Urothelium cell line (cell line): ENCODE measurements at regions not wholly inside any gene's neighbourhood (a gene's known extent, or its start where the extent isn't known, plus 50 kb on each side); places are given as distances from the start of the nearest gene placed in this dataset.

Source experiments
- DNase-seq: peaks from one replicate; pipeline ENCODE4 v3.0.0; 2011; ENCODE audit warnings: low spot score, mixed read lengths
- FAIRE-seq: peaks from 2 replicates; lab custom pipeline; 2011; peaks lifted over from hg19 to GRCh38; lab: Jason Lieb, UNC

- FAIRE-seq (no peak), DNase-seq (no peak)
Observed at GRCh38 chr14:50036637-50037036, 79.7 kb downstream of the VCPKMT start.

GRCh38 chr14:50037240-50037639 lies 79.1 kb downstream of the VCPKMT start:
- DNase-seq (no peak), FAIRE-seq (no peak)

DNA sequence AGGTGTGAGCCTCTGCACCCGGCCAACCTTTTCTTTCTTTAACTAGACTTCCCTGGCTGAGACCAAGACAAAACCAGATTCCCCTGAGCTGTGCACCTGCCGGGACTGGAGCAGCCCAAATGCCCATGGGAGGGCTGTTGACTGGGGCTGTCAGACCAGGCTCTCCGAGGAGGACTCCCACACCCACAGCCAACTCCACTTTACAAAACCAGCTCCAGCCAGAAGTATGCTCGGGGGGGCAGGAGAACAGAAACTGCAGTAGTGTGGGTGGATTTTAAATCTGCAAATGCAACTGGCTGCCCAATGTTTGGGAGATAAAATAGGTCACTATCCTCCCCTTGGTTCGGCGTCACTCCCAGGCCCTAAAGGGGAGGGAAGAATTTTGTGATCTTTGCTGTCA lies 78.5 kb downstream of the VCPKMT start:
- FAIRE-seq (no peak), DNase-seq (no peak)

GRCh38 chr14:50038398-50039119 lies 77.8 kb downstream of the VCPKMT start:
- FAIRE-seq (no peak), DNase-seq (peak; percentile 62)

DNA sequence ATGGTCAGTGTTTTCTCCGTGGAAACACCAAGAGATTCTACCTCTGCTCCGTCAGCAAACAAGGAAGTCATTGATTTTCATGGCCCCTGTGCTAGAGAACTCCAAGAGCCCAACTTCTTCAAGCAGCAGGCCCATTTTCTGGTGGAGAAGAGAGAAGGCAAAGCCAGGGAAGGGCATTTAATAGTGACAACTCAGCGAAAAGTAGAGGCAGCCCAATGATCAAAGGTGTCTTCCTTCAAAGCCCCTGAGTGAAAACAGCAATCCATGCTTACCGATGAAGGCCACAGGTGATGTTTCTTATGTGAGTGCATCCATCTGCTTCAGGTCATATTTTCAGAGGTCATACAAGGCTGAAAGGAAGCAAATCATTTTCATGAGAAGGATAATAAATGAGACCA lies 77.3 kb downstream of the VCPKMT start:
- DNase-seq, result no peak
- no peak for FAIRE-seq

GRCh38 chr14:50039734-50040400 lies 76.5 kb downstream of the VCPKMT start:
- FAIRE-seq (no peak), DNase-seq (peak; percentile 65)

GRCh38 chr14:50040401-50040775 lies 76.0 kb downstream of the VCPKMT start:
- FAIRE-seq (peak; percentile 27), DNase-seq (peak; percentile 93)

GRCh38 chr14:50040895-50041465 lies 75.4 kb downstream of the VCPKMT start:
- peak; percentile 79 for FAIRE-seq
- no peak for DNase-seq

GRCh38 chr14:50041980-50042379 lies 74.4 kb downstream of the VCPKMT start:
- FAIRE-seq, result no peak
- DNase-seq, result no peak

DNA sequence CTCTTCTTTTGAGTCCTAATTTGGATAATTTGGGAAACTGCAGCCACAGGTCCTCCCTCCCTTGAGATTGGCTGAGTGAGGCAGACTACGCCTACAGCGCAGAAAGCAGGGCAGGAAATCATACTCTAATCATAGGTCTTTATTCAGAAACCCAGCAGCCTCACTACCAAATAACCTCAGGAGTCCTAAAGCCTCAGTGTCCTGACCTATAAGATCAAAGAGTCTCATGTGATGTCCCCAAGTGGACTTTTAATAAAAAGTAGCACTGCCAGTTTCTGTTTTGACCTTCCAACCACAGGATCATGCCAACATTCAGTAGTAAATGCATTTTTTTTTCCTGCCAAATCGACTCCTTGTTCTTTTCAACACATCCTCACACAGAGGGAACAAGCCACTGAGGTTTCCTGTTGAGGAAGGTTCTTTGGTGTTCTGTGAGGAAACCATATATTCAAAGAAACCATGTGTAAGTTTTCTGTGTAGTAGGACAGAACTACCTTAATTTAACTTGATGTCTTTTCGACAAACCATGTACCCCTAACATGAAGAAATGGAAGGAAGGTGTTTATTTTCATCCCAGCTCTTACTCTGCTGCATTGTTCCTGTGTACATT lies 72.2 kb downstream of the VCPKMT start:
- FAIRE-seq, result no peak

GRCh38 chr14:50045039-50045711 lies 71.2 kb downstream of the VCPKMT start:
- peak; percentile 42 for FAIRE-seq
- DNase-seq, result peak; percentile 68

More for the DNA sequence above, 72.2 kb downstream of the VCPKMT start:
- DNase-seq, result no peak

DNA sequence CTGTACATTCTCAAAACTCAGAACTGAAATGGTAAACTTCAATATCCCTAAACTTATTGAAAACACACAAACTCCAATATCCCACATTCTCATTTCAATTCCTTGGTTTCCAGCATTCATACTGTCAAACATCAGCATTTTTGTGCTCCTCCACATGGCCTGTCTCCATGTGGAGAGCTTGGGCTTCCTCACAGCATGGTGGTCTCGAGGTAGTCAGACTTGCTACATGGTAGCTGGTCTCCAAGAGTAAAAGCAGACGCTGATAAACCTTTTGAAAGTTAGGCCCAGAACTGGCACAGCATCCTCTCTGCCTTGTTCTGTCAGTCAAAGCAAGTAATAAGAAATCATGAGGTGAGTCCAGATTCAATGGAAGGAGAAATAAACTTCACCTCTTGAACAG lies 70.5 kb downstream of the VCPKMT start:
- FAIRE-seq (no peak), DNase-seq (no peak)

- FAIRE-seq (no peak), DNase-seq (no peak)
Observed at GRCh38 chr14:50047274-50047676, 69.1 kb downstream of the VCPKMT start.

GRCh38 chr14:50049093-50049492 lies 67.3 kb downstream of the VCPKMT start:
- DNase-seq, result no peak
- no peak for FAIRE-seq

DNA sequence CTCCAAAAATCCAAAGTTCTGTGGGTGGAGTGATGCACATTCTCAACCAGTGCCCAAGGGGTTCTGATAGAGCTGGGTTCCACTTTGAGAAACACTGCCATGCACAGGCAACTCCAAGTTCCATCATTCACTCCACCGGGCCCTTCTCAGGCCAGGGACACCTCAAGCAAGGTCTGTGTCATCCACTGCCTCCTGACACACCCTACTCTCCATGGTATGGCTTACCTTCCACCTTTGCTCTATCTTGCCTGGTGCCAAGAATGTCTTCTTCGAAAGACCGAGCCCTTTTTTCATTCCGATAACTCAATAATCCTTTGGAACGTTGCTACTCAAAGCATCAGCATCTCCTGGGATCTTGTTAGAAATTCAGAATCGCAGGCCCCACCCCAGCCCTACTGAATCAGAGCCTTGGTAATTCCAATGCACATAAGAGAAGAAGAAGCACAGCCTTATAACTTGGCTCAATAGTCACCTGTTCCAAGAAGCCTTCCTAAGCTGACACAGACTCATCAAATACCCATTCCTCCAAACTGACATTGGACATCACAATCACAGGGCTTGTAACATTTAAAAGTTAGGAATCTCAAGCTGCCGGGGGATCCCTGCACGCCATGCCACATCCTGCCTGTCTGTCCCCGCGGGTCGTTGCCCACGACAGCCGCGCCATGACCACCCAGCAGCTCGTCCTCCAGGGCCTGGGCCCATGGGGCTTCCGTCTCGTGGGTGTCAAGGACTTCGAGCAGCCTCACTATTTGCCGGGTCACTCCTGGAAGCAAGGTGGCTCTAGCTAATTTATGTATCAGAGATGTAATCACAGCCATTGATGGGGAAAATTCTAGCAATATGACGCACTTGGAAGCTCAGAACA lies 66.4 kb downstream of the VCPKMT start:
- DNase-seq, result no peak
- no peak for FAIRE-seq

DNA sequence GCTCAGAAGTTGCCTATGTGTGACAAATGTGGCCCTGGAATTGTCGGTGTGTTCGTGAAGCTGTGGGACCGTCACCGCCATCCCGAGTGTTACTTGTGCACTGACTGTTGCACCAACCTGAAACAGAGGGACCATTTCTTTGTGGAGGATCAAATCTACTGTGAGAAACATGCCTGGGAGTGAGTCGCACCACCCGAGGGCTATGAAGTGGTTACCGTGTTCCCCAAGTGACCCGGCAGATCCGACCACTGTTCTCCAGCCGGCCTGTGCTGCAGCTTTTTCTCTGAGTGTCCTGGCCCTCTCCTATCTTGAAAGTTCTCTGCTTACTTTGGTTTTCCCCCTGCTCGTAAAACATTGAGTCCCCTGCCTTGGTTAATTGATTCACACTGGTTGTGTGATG lies 65.3 kb downstream of the VCPKMT start:
- no peak for FAIRE-seq
- DNase-seq, result no peak

DNA sequence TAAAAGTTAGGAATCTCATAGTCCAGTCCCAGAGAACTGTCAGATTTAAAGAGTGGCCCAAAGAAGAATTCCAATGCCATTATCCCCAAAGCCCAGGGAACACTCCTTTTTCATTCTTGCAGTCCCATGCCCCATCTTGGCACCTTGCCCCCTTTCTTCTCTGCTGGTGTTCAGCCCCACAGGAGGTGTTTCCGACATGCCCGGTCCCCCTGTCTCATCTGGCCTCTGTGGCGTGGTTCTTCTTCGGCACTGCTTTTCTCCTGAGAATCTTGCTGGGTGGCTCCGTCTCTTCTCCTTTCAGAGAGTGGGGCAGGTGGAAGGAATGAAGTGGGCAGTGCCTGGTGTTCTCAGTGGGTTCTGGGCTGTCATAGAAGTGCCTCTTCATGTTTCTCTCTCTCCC lies 64.7 kb downstream of the VCPKMT start:
- no peak for FAIRE-seq

DNA sequence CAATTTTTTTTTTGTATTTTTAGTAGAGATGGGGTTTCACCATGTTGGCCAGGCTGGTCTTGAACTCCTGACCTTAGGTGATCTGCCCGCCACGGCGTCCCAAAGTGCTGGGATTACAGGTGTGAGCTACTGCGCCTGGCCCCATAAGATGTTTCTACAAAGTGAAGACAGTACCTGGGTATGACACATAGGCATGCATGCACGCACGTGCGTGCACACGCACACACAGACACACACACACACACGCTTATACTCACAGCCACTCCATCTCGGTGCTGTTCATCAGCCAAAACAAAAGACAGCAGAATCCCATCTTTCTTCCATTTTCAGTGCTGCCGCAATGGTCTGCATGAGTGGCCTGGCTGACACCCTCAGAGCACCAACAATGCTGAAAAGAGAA lies 63.9 kb downstream of the VCPKMT start:
- no peak for DNase-seq
- FAIRE-seq, result peak; percentile 35

More for the DNA sequence above, 64.7 kb downstream of the VCPKMT start:
- DNase-seq, result no peak

- DNase-seq (no peak), FAIRE-seq (no peak)
Observed at GRCh38 chr14:50053935-50054334, 62.4 kb downstream of the VCPKMT start.
